Glutamatergic neuron (in vitro differentiated cells): ENCODE measurements at regions not wholly inside any gene's neighbourhood (a gene's known extent, or its start where the extent isn't known, plus 50 kb on each side); places are given as distances from the start of the nearest gene placed in this dataset.

Experiments used
- DNase-seq: peaks from one replicate; pipeline ENCODE4 v3.0.0; 2022
- H3K27ac Mint-ChIP-seq: one replicate; pipeline ENCODE4 v1.8.0; 2020; ENCODE audit warnings: mild to moderate bottlenecking, mixed read lengths, inconsistent platforms; ENCODE audit not compliant: unreplicated experiment
- H3K27me3 Mint-ChIP-seq: one replicate; pipeline ENCODE4 v1.8.0; 2020; ENCODE audit warnings: mild to moderate bottlenecking, moderate library complexity, mixed read lengths, inconsistent platforms; ENCODE audit not compliant: unreplicated experiment
- H3K36me3 Mint-ChIP-seq: one replicate; pipeline ENCODE4 v1.8.0; 2020; ENCODE audit warnings: mild to moderate bottlenecking, mixed read lengths, inconsistent platforms; ENCODE audit not compliant: unreplicated experiment
- H3K4me1 Mint-ChIP-seq: one replicate; pipeline ENCODE4 v1.8.0; 2020; ENCODE audit warnings: mild to moderate bottlenecking, low read depth, mixed read lengths, inconsistent platforms; ENCODE audit not compliant: unreplicated experiment
- H3K4me3 Mint-ChIP-seq: one replicate; pipeline ENCODE4 v1.8.0; 2020; ENCODE audit warnings: mild to moderate bottlenecking, mixed read lengths, inconsistent platforms; ENCODE audit not compliant: unreplicated experiment
- H3K9me3 Mint-ChIP-seq: one replicate; pipeline ENCODE4 v1.8.0; 2020; ENCODE audit warnings: mild to moderate bottlenecking, moderate library complexity, mixed read lengths, inconsistent platforms; ENCODE audit not compliant: unreplicated experiment
- CTCF ChIP-seq: fragments of 200-600 bp; sonication (generic); IDR thresholded peaks from one replicate; pipeline ENCODE4 v1.5.0; 2021; ENCODE audit not compliant: partially characterized antibody, unreplicated experiment

GRCh38 chr11:98625526-98625925, 395.2 kb upstream of the CNTN5 start:
- DNase-seq = no peak
- Mint-ChIP-seq H3K27ac (no peak overlapping the region), H3K36me3 (peaks cover 8% of the 10 kb centered on the region), H3K4me1 (no peaks in the 10 kb centered on the region), H3K4me3 (no peak overlapping the region), H3K9me3 (peaks cover 5% of the 10 kb centered on the region), H3K27me3 (peaks cover 4% of the 10 kb centered on the region)
- no peak for TF ChIP-seq CTCF

GRCh38 chr11:98630736-98631135, 390.0 kb upstream of the CNTN5 start:
- Mint-ChIP-seq H3K27me3 (no peaks in the 10 kb centered on the region), H3K36me3 (no peaks in the 10 kb centered on the region), H3K4me1 (no peaks in the 10 kb centered on the region), H3K9me3 (no peaks in the 10 kb centered on the region), H3K27ac (no peak overlapping the region), H3K4me3 (no peak overlapping the region)
- no peak for TF ChIP-seq CTCF
- DNase-seq = peak; percentile 20

GRCh38 chr11:98657711-98658110, 363.0 kb upstream of the CNTN5 start:
- H3K4me1 Mint-ChIP-seq = no peaks in the 10 kb centered on the region
- no peaks in the 10 kb centered on the region for H3K9me3 Mint-ChIP-seq
- TF ChIP-seq CTCF = no peak
- H3K36me3 Mint-ChIP-seq = no peaks in the 10 kb centered on the region
- H3K27ac Mint-ChIP-seq = no peak overlapping the region
- no peak for DNase-seq
- H3K4me3 Mint-ChIP-seq = no peak overlapping the region
- no peaks in the 10 kb centered on the region for H3K27me3 Mint-ChIP-seq

GRCh38 chr11:98659431-98659830, 361.3 kb upstream of the CNTN5 start:
- Mint-ChIP-seq H3K9me3 (no peaks in the 10 kb centered on the region), H3K4me1 (no peaks in the 10 kb centered on the region), H3K36me3 (no peaks in the 10 kb centered on the region), H3K4me3 (no peak overlapping the region), H3K27ac (no peak overlapping the region), H3K27me3 (no peaks in the 10 kb centered on the region)
- no peak for DNase-seq
- TF ChIP-seq CTCF = no peak

- no peaks in the 10 kb centered on the region for H3K27me3 Mint-ChIP-seq
- no peaks in the 10 kb centered on the region for H3K4me1 Mint-ChIP-seq
- TF ChIP-seq CTCF = no peak
- H3K27ac Mint-ChIP-seq = no peak overlapping the region
- no peaks in the 10 kb centered on the region for H3K36me3 Mint-ChIP-seq
- DNase-seq = no peak
- H3K4me3 Mint-ChIP-seq = no peak overlapping the region
- no peaks in the 10 kb centered on the region for H3K9me3 Mint-ChIP-seq
Observed at GRCh38 chr11:98674390-98674789, 346.4 kb upstream of the CNTN5 start.
